IMR-90 (cell line): ENCODE measurements at regions not wholly inside any gene's neighbourhood (a gene's known extent, or its start where the extent isn't known, plus 50 kb on each side); places are given as distances from the start of the nearest gene placed in this dataset.

ENCODE experiments used
- ATAC-seq: fragments of 200-7000 bp; cut with Tn5 transposase; 2 replicates; pipeline ENCODE4 v1.9.1; 2020; ENCODE audit warnings: low read depth, mild to moderate bottlenecking, moderate library complexity
- BruUV-seq: library from RNA; stranded (reverse); fragments of 400-500 nt; replicated peaks from 2 replicates; lab custom pipeline; 2021; lab: Mats Ljungman, UMichigan
- CTCF ChIA-PET: fragments of 300-600 bp; formaldehyde crosslinking; extraction: SDS; loops from one replicate; lab custom pipeline; 2021; ENCODE audit warnings: antibody characterized with exemption; lab: Yijun Ruan, JAX
- POLR2A ChIA-PET: fragments of 300-600 bp; sonication (Branson Sonifier 250); formaldehyde crosslinking; loops from one replicate; lab custom pipeline; 2022; ENCODE audit warnings: antibody characterized with exemption; ENCODE audit not compliant: unreplicated experiment; lab: Charles Lee
- DNase-seq: peaks from one replicate; pipeline ENCODE4 v3.0.0; 2013
- H2AFZ ChIP-seq: replicated peaks from 2 replicates; pipeline ENCODE3; 2013; ENCODE audit warnings: low read length, mild to moderate bottlenecking; ENCODE audit not compliant: poor library complexity
- H2AK5ac ChIP-seq: 2 replicates; pipeline ENCODE4 v1.6.1; 2013; ENCODE audit warnings: low read depth, low read length, inconsistent platforms
- H2AK9ac ChIP-seq: replicated peaks from 2 replicates; pipeline ENCODE3; 2013; ENCODE audit warnings: mild to moderate bottlenecking, low read depth, low read length, moderate library complexity; ENCODE audit not compliant: poor library complexity
- H2BK120ac ChIP-seq: 2 replicates; pipeline ENCODE4 v1.6.1; 2013; ENCODE audit warnings: low read depth, low read length, inconsistent platforms
- H2BK15ac ChIP-seq: 3 replicates; pipeline ENCODE4 v1.6.1; 2013; ENCODE audit warnings: low read depth, low read length, inconsistent platforms
- H2BK20ac ChIP-seq: 2 replicates; pipeline ENCODE4 v1.6.1; 2013; ENCODE audit warnings: low read depth, mild to moderate bottlenecking, inconsistent platforms, low read length, moderate library complexity
- H2BK5ac ChIP-seq: 2 replicates; pipeline ENCODE4 v1.6.1; 2013; ENCODE audit warnings: mild to moderate bottlenecking, low read depth, low read length, inconsistent platforms; ENCODE audit not compliant: poor library complexity, severe bottlenecking
- H3K14ac ChIP-seq: replicated peaks from 2 replicates; pipeline ENCODE4 v1.6.1; 2013; ENCODE audit warnings: low read depth, low read length, inconsistent platforms
- H3K18ac ChIP-seq: 2 replicates; pipeline ENCODE4 v1.6.1; 2013; ENCODE audit warnings: low read depth, low read length, control low read depth
- H3K23ac ChIP-seq: 2 replicates; pipeline ENCODE4 v1.6.1; 2013; ENCODE audit warnings: low read depth, low read length, inconsistent platforms
- H3K27ac ChIP-seq: 2 replicates; pipeline ENCODE4 v1.5.1; 2013; ENCODE audit warnings: mild to moderate bottlenecking, control low read depth, low read length; ENCODE audit not compliant: insufficient read depth
- H3K27me3 ChIP-seq: 2 replicates; pipeline ENCODE4 v1.6.1; 2013; ENCODE audit warnings: low read length; ENCODE audit not compliant: control insufficient read depth, insufficient read depth
- H3K36me3 ChIP-seq: 2 replicates; pipeline ENCODE4 v1.6.1; 2013; ENCODE audit warnings: low read length, mixed read lengths; ENCODE audit not compliant: control insufficient read depth, insufficient read depth
- H3K4ac ChIP-seq: 2 replicates; pipeline ENCODE4 v1.6.1; 2013; ENCODE audit warnings: low read depth, low read length, inconsistent platforms
- H3K4me1 ChIP-seq: 2 replicates; pipeline ENCODE4 v1.6.1; 2013; ENCODE audit warnings: low read length, mixed read lengths; ENCODE audit not compliant: control insufficient read depth, insufficient read depth
- H3K4me2 ChIP-seq: 2 replicates; pipeline ENCODE4 v1.6.1; 2013; ENCODE audit warnings: low read depth, mild to moderate bottlenecking, control low read depth, low read length, moderate library complexity
- H3K4me3 ChIP-seq: 2 replicates; pipeline ENCODE4 v1.5.1; 2013; ENCODE audit warnings: low read depth, mild to moderate bottlenecking, control low read depth, low read length, moderate library complexity; ENCODE audit not compliant: insufficient read depth
- H3K56ac ChIP-seq: 2 replicates; pipeline ENCODE4 v1.6.1; 2013; ENCODE audit warnings: low read length, inconsistent platforms; ENCODE audit not compliant: insufficient read depth; ENCODE audit errors: extremely low read depth
- H3K79me1 ChIP-seq, 2 experiments: 2 replicates each; pipeline ENCODE4 v1.6.1; 2013; ENCODE audit warnings: low read length in 2 of 2, inconsistent platforms in 1 of 2, low read depth in 1 of 2
- H3K9ac ChIP-seq: 2 replicates; pipeline ENCODE4 v1.6.1; 2013; ENCODE audit warnings: low read depth, low read length, control low read depth
- H3K9me1 ChIP-seq: 2 replicates; pipeline ENCODE4 v1.6.1; 2013; ENCODE audit warnings: low read length, inconsistent platforms; ENCODE audit not compliant: insufficient read depth
- H3K9me3 ChIP-seq: 2 replicates; pipeline ENCODE4 v1.6.1; 2013; ENCODE audit warnings: low read length; ENCODE audit not compliant: control insufficient read depth, insufficient read depth
- H4K20me1 ChIP-seq: 2 replicates; pipeline ENCODE4 v1.6.1; 2013; ENCODE audit warnings: low read length, inconsistent platforms; ENCODE audit not compliant: insufficient read depth
- H4K5ac ChIP-seq: 2 replicates; pipeline ENCODE4 v1.6.1; 2013; ENCODE audit warnings: mild to moderate bottlenecking, low read depth, low read length, control low read depth
- H4K8ac ChIP-seq, 2 experiments: 2 replicates each; pipeline ENCODE4 v1.6.1; 2013; ENCODE audit warnings: low read depth in 2 of 2, low read length in 2 of 2, control low read depth in 1 of 2, inconsistent platforms in 1 of 2
- H4K91ac ChIP-seq: 2 replicates; pipeline ENCODE4 v1.6.1; 2013; ENCODE audit warnings: low read depth, low read length, inconsistent platforms; ENCODE audit not compliant: insufficient read depth
- BHLHE40 ChIP-seq: fragments of 150-350 bp; IDR thresholded peaks from 2 replicates; pipeline ENCODE4 v1.6.1; 2016; ENCODE audit warnings: mild to moderate bottlenecking, low read depth, low read length
- CEBPB ChIP-seq: IDR thresholded peaks from 2 replicates; pipeline ENCODE4 v1.6.1; 2012; ENCODE audit warnings: low read depth, low read length, improper control_type of control experiment
- CHD1 ChIP-seq: IDR thresholded peaks from 2 replicates; pipeline ENCODE4 v1.6.1; 2012; ENCODE audit warnings: low read depth, low read length, improper control_type of control experiment
- CTCF ChIP-seq: conservative IDR thresholded peaks from 2 replicates; pipeline ENCODE4 v1.5.1; 2012; ENCODE audit warnings: mild to moderate bottlenecking, low read depth, low read length, improper control_type of control experiment
- ELK1 ChIP-seq: fragments of 150-350 bp; IDR thresholded peaks from 2 replicates; pipeline ENCODE4 v1.6.1; 2016; ENCODE audit warnings: low read depth, mild to moderate bottlenecking, low read length, moderate library complexity, borderline replicate concordance
- MAZ ChIP-seq: IDR thresholded peaks from 2 replicates; pipeline ENCODE4 v1.6.1; 2012; ENCODE audit warnings: low read depth, mild to moderate bottlenecking, low read length, improper control_type of control experiment, moderate library complexity, borderline replicate concordance
- MXI1 ChIP-seq: IDR thresholded peaks from 2 replicates; pipeline ENCODE4 v1.6.1; 2012; ENCODE audit warnings: low read depth, mild to moderate bottlenecking, low read length, moderate library complexity, borderline replicate concordance
- POLR2A ChIP-seq: IDR thresholded peaks from 2 replicates; pipeline ENCODE4 v1.6.1; 2012; ENCODE audit warnings: mild to moderate bottlenecking, low read depth, low read length
- RAD21 ChIP-seq: IDR thresholded peaks from 2 replicates; pipeline ENCODE4 v1.6.1; 2012; ENCODE audit warnings: low read length, improper control_type of control experiment
- RCOR1 ChIP-seq: IDR thresholded peaks from 2 replicates; pipeline ENCODE4 v1.6.1; 2012; ENCODE audit warnings: mild to moderate bottlenecking, low read length, improper control_type of control experiment; ENCODE audit not compliant: insufficient replicate concordance
- RFX5 ChIP-seq: IDR thresholded peaks from 2 replicates; pipeline ENCODE4 v1.8.0; 2012; ENCODE audit warnings: low read depth, mild to moderate bottlenecking, low read length, moderate library complexity
- SMC3 ChIP-seq: fragments of 150-350 bp; IDR thresholded peaks from 2 replicates; pipeline ENCODE4 v1.6.1; 2016; ENCODE audit warnings: low read depth, mild to moderate bottlenecking, antibody characterized with exemption, low read length, moderate library complexity
- USF2 ChIP-seq: fragments of 150-350 bp; IDR thresholded peaks from 2 replicates; pipeline ENCODE4 v1.6.1; 2017; ENCODE audit warnings: mild to moderate bottlenecking, antibody characterized with exemption, low read length, low read depth
- WGBS, 2 experiments: methylation state at CpG; one replicate each; pipeline versions ENCODE4 v1.1.5 to v1.1.7; 2013; ENCODE audit warnings: missing lambda C conversion rate in 2 of 2; ENCODE audit not compliant: insufficient read length in 1 of 2; ENCODE audit errors: extremely low coverage in 2 of 2; 5-methylcytosine and 5-hydroxymethylcytosine counted together
- dilution Hi-C: fragments of 300-500 bp; cut with HindIII; formaldehyde crosslinking; loops from one replicate; pipeline ENCODE4 v1.14.3; 2018; ENCODE audit warnings: low sequenced_read_pairs; ENCODE audit not compliant: unreplicated experiment
- in situ Hi-C: fragments of 300-500 bp; cut with MboI; formaldehyde crosslinking; loops from 3 replicates; pipeline ENCODE4 v1.14.3; 2019; ENCODE audit warnings: low sequenced_read_pairs, inconsistent platforms, mixed read lengths
- intact Hi-C: fragments of 100-400 bp; cut with micrococcal nuclease; formaldehyde crosslinking; loops from 2 replicates; pipeline ENCODE4 v1.10.0; 2022

GRCh38 chr1:88466011-88466410, 218.1 kb upstream of the PKN2 start:
- no peak overlapping the region for H2BK120ac ChIP-seq
- no peak overlapping the region for H4K91ac ChIP-seq
- intact Hi-C loops: no loop called here
- no peak for TF ChIP-seq MXI1
- TF ChIP-seq CEBPB: no peak
- no peak for TF ChIP-seq CHD1
- no peak for TF ChIP-seq BHLHE40
- no peak for TF ChIP-seq POLR2A
- TF ChIP-seq CTCF: no peak
- TF ChIP-seq RCOR1: no peak
- TF ChIP-seq SMC3: no peak
- TF ChIP-seq RAD21: no peak
- TF ChIP-seq ELK1: no peak
- no peak for TF ChIP-seq USF2
- no peak for TF ChIP-seq RFX5
- TF ChIP-seq MAZ: no peak
- H4K8ac ChIP-seq: no peak overlapping the region
- no peak for ATAC-seq
- H3K18ac ChIP-seq: no peak overlapping the region
- H2BK20ac ChIP-seq: no peak overlapping the region
- H3K4me3 ChIP-seq: no peak overlapping the region
- H3K27ac ChIP-seq: no peak overlapping the region
- H2BK15ac ChIP-seq: no peak overlapping the region
- no peaks in the 10 kb centered on the region for H3K9me3 ChIP-seq
- no peak overlapping the region for H3K23ac ChIP-seq
- H2AFZ ChIP-seq: no peak overlapping the region
- no TSS peak for BruUV-seq
- no peak overlapping the region for H4K5ac ChIP-seq
- H3K79me1 ChIP-seq: no peaks in the 10 kb centered on the region
- no peaks in the 10 kb centered on the region; the same call in 1 of the 2 replicates for H3K27me3 ChIP-seq
- ChIA-PET POLR2A (no interaction called here), CTCF (no interaction called here)
- no peaks in the 10 kb centered on the region for H3K9me1 ChIP-seq
- no peak for DNase-seq
- no peaks in the 10 kb centered on the region for H4K20me1 ChIP-seq
- H2BK5ac ChIP-seq: no peak overlapping the region
- H3K4ac ChIP-seq: no peak overlapping the region
- no peak overlapping the region for H2AK5ac ChIP-seq
- no peak overlapping the region for H3K14ac ChIP-seq
- dilution Hi-C loops: no loop called here
- no peak overlapping the region for H3K4me2 ChIP-seq
- no peak overlapping the region for H3K56ac ChIP-seq
- in situ Hi-C loops: no loop called here
- WGBS, 2 experiments: no CpG with 5 or more reads among the region's 4 CpGs
- H3K4me1 ChIP-seq: no peaks in the 10 kb centered on the region
- H3K36me3 ChIP-seq: no peaks in the 10 kb centered on the region
- no peak overlapping the region for H2AK9ac ChIP-seq
- H3K9ac ChIP-seq: no peak overlapping the region
